HG03280 (cell line): ENCODE measurements at regions not wholly inside any gene's neighbourhood (a gene's known extent, or its start where the extent isn't known, plus 50 kb on each side); places are given as distances from the start of the nearest gene placed in this dataset.
"Not testable (repeated sequence)": the region's sequence is repeated elsewhere in the genome, so short reads cannot be mapped to it uniquely, and the experiment has no call there.

ENCODE experiments used
- ATAC-seq: cut with Tn5 transposase; IDR thresholded peaks from one replicate; pipeline ENCODE4 v1.9.1; 2021; ENCODE audit warnings: mild to moderate bottlenecking, moderate library complexity; ENCODE audit not compliant: unreplicated experiment

DNA sequence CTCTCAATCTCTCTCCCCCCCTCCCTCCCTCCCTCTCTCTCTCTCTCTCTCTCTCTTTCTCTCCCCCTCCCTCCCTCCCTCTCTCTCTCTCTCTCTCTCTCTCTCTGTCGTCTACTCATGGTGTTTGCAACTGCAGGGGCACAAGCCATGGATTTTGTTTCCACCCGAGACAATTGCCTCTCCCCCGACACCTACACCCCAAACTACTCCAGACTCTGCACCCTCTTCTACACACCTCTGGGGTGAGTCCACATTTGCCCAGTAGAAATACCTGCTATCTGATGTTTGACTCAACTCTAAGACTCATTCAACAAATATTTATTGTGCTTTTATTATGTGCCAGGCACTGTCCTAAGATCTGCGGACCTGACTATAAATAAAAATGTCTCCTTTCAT, 93.7 kb downstream of the TMEM17 start:
- ATAC-seq = no peak

DNA sequence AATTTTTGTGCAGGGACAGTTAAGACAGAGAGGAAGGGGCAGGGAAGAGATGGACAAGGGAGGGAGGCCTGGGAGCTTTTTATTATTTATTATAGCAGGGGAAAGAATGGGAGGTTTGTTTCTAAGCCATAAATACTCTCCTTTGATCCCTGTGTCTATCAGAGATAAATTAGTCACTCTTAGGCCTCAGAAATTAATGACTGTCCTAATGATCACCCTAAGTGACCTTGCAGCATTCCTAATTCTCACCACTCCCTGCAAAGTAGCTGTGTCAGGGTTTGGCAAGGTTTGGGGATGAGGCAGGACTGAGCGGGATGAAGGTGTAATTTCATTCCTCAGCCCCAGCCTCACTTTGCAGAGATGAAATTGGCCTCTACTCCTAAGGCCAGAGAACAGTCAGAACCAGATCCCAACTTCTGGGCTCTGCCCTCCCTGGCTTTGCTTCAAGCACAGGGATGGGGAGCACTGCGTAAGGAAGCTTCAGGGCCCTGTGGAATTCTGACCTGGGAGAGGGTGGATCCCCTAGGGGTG, 95.0 kb downstream of the TMEM17 start:
- ATAC-seq = no peak

DNA sequence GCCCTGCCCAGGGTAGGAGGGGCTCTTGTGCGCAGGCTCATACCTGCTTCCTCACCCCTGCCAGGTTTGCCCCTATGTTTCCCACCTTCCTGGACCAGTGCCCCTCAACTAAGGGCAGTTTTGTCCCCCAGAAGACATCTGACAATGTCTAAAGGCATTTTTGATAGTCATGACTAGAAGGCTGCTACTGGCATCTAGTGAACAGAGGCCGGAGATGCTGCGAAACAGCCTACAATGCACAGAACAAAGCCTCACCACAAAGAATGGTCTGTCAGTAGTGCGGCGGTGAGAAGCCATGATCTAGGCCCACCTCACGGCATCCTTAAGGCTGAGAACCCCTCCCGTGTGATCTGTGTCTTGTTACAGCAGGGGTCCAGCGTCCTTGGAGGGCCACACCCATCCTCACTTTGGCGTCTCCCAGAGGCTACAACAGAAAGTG, 96.0 kb downstream of the TMEM17 start:
- no peak for ATAC-seq

DNA sequence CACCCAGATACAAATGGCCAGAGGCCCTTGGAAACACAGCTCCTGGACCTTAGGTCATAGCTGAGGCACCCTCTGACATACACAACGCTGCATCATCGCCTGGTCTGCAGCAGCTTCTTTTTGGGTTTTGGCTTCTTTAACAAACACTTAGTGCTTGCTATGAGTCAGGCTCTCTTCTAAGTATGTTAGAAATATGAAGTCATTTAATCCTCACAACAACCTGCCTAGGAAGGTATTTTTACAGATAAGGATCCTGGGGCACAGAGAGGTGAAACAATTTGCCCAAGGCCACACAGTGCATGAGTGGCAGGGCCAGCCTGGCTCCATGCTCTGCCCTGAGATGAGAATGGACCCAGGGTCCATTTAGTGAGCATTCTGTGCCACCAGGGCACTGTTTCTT, 96.6 kb downstream of the TMEM17 start:
- no peak for ATAC-seq

DNA sequence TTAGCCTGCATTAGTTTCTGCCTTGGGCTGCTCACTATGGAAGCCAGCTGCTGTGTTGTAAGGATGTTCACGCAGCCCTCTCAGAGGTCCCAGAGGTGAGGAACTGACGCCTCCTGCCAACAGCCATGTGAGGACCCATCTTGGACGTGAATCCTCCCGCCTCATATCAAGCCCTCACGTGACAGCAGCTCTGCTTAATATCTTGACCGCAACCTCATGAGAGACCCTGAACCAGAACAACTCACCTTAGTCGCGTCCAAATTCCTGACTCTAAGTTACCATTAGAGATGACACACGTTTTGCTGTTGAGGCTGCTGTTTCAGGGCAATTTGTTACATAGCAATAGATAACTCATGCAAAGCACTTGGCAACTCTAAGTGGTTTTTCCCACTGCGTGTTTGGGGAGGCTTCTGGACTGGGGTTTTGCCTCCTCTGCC, 97.7 kb downstream of the TMEM17 start:
- ATAC-seq = no peak

DNA sequence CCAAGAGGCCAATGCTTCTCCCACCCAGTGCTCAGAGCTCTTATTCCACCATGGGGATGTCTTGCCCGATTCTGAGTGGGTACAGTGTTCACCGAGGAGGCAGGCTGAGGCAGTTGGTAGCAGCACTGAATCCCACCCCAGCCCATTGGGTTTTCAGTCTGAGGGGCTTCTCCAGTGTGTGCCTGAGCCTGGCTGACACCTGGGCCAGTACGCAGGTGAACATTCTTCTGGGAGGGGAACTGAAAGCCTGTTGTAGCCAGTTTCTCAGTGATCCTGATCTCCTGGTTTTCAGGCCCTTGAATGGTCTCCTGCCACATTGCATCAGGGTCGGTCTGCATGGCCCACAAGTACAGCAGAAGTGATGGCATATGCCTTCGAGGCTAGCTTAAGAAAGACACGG, 98.2 kb downstream of the TMEM17 start:
- ATAC-seq = no peak

DNA sequence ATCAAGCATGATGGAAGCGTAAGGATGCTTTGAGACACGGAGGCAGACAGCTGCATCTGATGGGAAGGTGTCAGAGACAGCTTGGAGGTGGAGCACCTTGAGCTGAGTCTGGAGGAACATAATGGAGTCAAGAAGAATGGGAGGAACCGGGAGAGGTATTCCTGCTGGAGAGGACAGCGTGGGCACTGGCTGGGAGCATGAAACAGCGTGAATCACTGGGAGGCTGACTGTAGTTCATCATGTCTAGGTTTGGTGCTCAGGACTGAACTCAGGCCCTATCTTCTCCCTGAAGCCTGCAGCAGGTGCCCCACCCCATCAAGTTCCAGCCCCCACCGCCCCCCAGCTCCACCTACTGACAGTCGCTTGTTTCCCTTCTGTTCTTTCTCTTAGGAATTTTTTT, 98.6 kb downstream of the TMEM17 start:
- ATAC-seq = no peak

DNA sequence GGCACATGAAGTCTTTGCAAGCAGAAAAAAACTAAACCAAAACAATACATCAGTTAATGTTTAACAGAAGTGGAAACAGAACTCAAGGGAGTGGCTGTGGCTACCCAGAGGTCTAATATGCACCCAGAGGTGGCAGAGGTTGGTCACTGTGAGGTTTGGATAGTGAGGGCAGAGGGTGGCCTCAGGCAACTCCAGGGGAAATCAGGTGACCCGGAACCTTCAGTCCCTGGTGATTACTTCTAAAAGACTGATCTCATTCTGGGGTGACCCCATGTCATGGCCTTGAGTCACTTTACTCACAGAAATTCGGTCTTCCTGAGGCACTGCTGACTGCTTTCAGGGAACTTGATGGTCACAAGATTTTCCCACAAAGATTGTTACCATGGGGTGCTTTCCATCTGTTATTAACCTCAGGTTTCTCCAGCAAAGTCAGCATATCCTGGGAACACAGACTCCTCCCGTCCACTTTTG, 99.4 kb downstream of the TMEM17 start:
- ATAC-seq = no peak

DNA sequence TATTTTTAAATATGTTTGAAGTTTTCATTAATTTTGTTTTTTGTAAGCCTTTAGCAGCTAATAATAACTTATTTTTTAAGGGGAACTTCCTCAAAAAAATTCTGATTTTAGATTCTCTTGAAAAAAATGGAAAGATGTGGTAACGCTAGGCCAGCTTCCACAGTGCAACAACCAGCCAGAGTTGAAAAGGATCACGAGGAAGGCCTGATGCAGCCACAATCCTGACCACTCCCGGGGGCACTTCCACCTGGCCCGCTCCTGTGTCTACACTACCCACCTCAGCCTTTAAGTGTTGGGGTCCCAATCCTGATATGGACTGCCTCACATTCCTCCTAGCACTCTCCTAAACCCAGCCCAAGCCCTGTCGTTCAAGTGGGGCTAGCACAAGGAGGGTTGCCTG, 101.1 kb downstream of the TMEM17 start:
- ATAC-seq = no peak

DNA sequence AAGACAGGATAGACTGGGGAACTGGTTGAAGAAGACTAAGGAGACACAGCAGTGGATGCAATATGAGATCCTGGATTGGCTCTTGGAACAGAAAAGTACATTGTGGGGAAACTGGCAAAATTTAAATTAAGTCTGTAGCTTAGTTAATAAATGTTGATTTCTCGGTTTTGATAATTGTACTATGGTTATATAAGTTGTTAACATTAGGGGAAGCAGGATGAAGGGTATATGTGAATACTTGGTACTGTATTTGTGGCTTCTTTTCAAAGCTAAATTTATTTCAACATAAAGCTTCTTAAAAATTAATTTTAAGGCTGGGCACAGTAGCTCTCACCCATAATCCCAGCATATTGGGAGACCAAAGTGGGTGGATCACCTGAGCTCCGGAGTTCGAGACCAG, 103.8 kb downstream of the TMEM17 start:
- ATAC-seq = no peak

DNA sequence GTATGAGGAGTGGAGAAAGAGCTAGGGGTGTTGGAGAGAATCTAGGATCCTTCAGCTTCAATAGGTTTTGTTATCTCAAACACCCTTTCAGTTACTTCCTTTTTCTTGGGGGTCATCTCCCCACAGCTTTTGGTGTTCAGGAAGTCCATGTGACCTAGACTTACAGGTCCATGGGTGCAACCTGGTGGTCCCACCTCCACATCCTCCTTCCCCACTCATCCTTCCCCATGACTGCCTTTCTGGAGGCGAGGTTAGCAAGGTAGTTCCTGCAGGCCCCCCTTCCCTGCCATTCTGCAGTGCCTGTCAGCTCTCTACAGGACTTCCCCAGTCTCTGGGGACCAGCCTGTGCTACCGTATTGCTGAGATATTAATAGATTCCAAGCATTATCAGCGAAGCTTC, 107.6 kb downstream of the TMEM17 start:
- no peak for ATAC-seq

DNA sequence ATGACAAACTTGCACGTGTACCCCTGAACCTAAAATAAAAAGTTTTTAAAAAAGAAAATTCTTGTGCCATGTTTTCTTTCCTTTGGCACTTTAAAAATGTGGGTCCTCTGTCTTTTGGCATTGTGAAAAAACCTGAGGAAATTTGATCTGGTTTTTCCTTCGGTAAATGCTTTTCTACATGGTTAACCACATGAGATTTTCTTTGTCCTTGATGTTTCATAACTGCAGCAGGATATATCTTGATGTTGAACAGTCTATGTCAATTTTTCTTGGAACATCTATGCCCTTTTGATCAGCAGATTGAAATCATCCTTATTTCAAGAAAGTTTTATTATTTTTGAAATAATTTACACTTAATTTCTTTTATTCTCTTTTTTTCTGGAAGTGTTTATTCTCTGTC, 109.1 kb downstream of the TMEM17 start:
- no peak for ATAC-seq

DNA sequence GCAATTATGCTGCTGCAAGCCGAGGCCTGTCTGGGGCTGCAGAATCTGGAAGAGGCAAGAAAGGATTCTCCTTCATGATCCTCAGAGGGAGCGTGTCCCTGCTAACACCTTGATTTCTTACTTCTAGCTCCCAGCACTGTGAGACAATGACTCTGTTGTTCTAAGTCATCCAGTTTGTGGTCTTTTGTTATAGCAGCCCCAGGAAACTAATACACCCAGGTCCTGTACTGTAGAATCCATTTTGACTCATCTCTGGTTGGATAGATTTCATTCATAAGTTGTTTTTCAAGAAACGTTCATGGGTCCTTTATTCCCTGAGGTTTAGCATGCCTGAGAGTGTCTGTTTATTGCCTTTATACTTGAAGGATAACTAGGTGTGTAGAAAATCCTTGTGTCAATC, 112.7 kb downstream of the TMEM17 start:
- no peak for ATAC-seq

DNA sequence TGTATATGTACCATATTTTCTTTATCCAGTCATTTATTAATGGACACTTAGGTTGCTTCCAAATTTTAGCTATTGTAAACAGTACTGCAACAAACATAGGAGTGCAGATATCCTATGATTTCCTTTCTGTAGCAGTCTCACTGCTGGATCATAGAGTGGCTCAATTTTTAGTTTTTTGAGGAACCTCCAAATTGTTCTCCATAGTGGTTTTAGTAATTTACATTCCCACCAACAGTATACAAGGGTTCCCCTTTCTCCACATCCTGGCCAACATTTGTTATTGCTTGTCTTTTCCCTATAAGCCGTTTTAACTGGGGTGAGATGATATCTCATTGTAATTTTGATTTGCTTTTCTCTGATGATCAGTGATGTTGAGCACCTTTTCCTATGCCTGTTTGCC, 114.3 kb downstream of the TMEM17 start:
- no peak for ATAC-seq

DNA sequence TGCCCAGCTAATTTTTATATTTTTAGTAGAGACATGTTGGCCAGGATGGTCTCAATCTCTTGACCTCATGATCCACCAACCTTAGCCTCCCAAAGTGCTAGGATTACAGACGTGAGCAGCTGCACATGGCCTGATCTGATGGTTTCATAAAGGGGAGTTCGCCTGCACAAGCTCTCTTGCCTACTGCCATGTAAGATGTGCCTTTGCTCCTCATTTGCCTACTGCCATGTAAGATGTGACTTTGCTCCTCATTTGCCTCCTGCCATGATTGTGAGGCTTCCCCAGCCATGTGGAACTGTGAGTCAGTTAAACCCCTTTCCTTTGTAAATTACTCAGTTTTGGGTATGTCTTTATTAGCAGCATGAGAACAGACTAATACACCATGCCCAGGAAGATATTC, 119.6 kb downstream of the TMEM17 start:
- not testable (repeated sequence) for ATAC-seq

DNA sequence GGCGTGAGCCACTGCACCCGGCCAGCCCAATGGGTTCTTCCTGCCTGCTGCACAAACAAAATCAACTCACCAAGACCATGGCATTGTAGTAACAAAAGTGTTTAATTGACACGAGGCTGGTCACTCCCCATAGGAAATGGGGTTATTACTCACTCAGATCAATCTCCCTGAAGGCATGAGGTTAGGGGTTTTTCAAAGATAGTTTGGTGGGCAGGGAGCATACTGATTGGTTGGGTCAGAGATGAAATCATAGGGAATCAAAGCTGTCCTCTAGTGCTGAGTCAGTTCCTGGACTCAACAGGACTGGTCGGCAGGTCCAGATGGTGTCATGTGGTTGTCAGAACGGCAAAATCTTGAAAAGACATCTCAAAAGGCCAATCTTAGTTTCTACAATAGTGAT, 122.1 kb downstream of the TMEM17 start:
- no peak for ATAC-seq

DNA sequence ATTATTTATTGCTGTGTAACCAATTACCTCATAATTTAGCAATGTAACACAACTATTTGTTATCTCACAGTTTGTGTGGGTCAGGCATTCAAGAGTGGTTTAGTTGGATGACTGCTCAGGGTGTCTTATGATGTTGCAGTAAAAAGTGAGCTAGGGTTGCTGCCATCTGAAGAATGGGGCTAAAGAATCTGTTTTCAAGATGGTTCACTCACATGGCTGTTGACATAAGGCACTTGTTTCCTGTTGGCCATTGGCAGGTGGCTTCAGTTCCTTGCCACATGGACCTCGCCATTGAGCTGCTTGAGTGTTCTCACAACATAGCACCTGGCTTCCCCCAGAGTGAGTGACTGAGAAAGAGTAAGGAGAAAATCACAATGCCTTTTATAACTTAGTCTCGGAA, 123.2 kb downstream of the TMEM17 start:
- ATAC-seq = no peak

DNA sequence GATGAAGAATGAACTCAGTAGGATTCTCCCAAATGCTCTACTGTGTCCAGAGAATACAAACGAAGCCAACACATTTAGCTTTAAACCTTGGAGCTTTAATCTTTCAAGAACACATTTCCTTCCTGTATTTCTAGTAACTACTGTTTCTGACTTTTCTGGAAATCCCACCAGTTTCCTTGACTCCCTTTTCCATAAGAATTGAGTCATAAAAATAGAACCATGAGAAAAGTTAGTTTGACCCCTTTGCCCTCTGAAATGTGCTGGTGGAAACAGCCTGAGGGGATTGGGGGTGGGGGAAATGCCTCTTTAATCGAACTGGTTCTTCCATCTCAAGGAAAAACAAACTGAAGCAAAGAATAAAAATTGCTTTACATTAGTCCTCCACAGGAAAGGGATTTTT, 123.9 kb downstream of the TMEM17 start:
- no peak for ATAC-seq

DNA sequence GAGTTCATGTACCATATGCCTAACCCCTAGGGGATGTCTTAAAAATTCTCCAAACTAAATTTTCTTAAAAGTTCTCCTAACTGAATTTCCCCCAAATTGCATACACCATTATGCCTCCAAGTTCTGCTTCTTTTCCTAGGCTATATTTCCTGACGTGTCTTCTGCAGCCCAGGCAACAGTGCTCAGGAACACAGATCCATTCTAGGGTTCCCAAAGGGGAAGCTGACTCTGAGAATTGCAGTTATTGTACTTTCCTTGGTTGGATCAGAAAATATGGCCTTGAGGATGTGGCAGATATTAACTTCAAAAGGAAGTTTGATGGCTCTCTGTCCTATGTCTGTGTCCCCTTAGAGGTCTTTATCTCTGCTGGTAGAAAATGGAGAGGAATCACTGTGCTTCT, 124.3 kb downstream of the TMEM17 start:
- ATAC-seq = no peak

DNA sequence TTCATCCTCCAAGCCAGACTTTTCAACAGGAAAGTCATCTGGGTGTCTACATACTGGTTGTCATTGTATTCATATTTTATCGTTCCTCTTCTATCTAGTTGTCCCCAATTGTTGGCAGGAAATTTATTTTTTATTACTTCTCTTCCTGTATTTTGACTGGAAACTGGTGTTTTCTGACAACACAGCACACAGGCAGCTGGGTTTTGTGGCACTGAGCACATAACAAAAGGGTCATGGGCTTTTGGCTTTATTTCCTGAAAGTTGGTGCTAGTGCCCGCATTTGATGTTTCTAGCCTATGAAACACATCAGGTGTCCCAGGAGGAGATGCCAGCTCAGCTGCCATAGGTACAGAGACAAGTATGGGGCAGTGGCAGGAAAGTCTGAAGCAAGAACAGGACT, 126.4 kb downstream of the TMEM17 start:
- no peak for ATAC-seq

DNA sequence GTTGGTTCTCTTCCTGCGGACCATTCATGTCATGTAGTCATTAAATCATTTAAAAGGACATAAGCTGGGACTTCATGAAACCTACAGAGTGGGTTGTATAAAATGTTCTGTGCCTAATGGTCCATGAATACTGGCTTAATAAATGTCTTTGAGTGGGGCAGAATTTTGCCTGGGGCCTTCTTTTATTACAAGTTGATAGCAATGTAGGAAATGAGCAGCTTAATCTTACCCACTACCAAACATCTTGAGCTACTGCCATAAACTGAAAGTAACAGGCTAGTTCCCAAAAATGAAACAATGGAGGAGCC, 130.9 kb downstream of the TMEM17 start:
- no peak for ATAC-seq

DNA sequence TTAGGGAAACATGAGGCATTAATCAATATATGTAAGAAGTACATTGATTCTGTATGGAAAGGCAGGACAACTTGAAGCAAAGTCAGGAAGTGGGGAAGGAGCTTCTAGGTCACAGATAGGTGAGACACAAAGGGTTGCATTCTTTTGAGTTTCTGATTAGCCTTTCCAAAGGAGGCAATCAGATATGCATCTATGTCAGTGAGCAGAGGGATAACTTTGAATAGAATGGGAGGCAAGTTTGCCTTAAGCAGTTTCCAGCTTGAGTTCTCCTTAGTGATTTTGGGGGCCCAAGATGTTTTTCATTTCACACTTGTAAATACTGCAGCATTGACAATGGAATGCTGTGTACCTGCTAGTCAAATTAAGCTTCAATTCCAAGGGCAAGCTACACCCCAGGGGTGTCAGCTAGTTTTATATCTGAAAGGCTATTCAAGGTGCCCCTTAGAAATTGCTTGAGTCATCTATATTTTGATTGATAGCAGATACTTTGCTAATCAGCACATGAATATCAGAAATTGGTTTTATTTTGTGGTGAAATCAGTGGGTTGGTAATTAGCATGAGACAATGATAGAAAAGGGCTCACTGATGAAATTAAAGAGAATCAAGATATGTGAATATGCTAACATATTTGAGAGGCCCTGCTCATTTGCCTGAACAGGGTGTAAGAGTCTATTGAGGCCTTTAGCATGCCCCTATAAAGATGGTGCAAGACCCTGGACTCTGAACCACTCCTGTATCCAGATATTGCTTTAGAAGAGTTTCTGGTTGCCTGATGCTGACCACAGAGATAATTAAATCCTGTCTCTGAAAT, 131.5 kb downstream of the TMEM17 start:
- ATAC-seq = no peak

DNA sequence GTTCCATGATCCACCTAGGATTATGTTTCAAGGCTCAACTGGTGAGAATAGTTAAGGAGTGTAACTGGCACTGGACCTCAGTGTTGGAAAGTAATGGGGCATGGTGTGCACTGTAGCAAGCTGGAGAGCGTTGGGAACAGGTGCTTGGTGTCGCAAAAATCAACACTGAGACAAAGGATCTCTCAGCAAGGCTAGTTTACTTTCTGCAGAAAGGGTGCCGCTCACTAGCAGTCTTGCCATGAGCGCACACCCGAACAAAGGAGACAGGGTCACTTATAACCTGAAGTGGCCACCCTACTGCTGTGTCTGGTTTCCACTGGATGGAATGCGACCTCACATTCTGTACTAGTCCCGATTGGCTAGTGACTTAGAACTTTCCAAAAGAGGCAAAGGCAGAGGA, 133.2 kb downstream of the TMEM17 start:
- ATAC-seq = no peak
